GM18507 (cell line): ENCODE measurements at regions not wholly inside any gene's neighbourhood (a gene's known extent, or its start where the extent isn't known, plus 50 kb on each side); places are given as distances from the start of the nearest gene placed in this dataset.
"Not testable (repeated sequence)": the region's sequence is repeated elsewhere in the genome, so short reads cannot be mapped to it uniquely, and the experiment has no call there.

ENCODE experiments used
- DNase-seq: peaks from one replicate; pipeline ENCODE4 v3.0.0; 2011; ENCODE audit warnings: low read depth; ENCODE audit not compliant: insufficient read length; ENCODE audit errors: extremely low spot score
- FAIRE-seq: peaks from 2 replicates; lab custom pipeline; 2011; peaks lifted over from hg19 to GRCh38; lab: Jason Lieb, UNC

DNA sequence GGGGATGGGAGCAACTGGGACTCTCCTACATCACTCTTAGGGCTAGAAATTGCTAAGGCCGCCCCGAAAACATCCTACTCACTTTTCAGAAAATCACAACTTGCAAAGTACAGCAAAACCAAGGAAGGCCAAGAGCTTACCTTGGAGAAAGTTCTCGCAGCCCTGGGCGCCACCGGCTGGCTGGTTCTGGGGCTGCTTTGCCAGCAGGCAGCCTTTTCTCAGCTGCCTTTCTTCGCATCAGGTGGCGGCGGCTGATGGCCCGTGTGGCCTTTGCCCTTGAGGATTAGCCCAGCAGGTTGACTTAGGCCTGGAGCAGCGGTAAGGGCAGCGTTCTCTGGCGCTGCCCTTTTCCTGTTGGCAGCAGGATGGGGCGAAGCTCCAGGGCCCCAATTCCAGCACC lies 77.3 kb upstream of the THOC3 start:
- not testable (repeated sequence) for FAIRE-seq

DNA sequence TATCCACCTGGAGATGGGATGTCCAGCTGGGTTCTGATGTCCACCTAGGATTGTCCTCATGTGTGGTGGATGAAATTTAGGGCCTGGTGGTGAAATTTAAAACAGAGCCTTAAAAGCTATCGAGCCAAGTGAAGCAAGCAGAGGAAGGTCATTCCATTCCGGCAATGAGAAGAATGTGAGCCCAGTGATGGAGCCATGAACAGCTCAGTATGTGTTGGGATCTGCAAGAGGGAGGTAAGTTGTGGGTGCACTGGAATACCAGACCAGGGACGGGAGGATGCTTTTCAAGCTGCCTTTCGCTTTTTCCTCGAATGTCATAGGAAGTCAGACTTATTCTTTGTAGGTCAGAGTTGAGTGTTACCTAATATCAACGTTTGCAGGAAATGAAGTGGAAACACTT lies 80.6 kb upstream of the THOC3 start:
- not testable (repeated sequence) for FAIRE-seq

More for the DNA sequence above, 77.3 kb upstream of the THOC3 start:
- not testable (repeated sequence) for DNase-seq

DNA sequence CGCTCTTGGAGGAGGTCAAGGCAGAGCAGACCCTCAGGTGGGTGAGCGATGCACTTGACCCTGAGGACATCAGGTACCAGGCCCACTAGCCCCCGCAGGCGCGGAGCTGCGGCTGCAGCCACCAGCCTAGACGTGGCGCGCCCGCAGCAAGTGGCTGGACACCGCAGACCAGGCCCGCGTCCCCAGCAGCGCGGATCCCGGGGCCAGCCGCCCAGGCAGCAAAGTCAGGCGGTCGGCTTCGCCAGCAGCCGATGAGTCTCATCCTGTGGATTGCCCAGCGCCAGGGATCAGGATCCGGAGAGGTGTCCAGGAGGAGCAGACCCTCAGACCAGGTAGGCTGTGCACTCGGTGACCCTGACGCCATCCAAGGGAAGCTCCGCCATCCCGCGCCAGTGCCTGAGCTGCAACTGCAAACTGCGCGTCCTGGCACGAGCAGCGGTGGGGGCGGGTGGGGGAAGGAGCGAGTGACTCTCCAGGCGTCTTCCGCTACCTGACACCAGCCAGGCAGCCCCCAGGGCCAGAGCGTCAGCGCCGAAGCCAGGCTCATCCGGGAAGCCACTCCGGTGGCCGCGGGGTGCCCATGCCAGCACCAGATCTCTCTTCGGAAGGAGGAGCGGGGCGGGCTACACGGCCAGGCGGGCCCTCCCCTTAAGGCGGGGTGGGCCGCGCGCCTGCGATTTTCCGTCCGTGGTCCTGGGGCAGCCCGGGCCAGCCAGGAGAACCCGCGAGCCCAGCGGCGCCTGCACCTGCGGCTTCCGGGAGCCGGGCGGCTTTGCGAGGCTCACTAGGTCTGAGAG lies 92.6 kb upstream of the THOC3 start:
- not testable (repeated sequence) for FAIRE-seq, DNase-seq

More for the DNA sequence above, 80.6 kb upstream of the THOC3 start:
- not testable (repeated sequence) for DNase-seq

DNA sequence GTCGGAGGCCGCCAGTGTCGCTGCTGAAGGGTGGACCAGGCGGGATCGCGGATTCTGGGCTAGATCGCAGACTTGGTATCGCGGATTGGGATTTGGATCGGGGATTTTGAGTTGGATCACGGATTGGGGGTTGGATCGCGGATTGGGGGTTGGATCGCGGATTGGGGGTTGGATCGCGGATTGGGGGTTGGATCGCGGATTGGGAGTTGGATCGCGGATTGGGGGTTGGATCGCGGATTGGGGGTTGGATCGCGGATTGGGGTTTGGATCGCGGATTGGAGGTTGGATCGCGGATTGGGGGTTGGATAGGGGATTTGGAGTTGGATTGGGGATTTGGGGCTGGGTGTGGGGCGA lies 93.1 kb upstream of the THOC3 start:
- not testable (repeated sequence) for DNase-seq, FAIRE-seq

DNA sequence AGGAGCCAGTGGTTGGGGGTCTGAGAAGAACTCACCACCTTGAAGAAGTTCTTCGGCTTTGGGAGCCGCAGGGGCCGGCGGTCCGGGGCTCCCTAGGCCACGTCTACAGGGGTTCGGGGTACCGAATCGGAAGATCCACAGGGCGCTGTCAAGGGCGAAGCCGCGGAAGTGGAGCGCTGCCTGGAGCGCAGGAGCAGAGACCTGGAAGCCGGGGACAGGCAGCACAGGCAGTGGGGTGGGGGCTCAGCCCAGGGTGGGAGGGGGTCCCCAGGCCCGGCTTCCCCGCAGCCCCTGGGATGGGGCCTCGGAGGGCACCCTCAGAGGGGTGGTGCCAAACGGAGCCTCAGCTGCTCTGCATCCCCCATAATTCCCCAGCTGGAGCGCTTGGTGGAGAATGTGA lies 93.5 kb upstream of the THOC3 start:
- not testable (repeated sequence) for FAIRE-seq, DNase-seq

DNA sequence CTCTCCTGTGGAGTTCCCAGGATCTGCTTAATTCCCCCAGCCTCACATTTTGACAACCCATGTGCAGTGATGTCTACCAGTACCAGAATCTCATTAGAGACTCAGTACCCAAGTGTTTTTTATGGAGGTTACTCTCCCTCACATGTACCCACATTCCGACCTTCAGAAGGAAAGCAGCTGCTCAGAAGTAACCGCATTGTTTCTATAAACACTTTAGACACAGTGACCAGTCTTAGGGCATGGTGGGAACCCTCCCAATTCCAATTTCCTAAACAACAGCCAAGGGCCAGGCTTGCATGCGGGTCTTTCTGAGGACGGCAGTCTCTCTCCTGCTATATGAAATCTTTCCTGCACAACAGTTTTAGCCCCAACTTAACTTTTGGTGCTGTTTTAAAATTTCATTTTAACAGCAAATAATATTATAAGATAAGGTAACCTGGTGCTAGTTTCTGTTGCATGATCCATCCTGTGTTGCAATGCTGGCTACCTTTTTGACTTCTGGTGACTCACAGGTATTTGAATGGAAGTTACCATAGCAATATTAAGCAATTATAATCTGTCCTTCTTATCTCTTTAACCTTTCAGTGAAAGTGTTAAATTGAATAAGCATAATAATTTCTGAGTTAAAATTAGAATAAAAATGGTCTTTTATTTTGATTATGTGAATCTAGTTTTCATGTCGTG lies 98.3 kb upstream of the THOC3 start:
- FAIRE-seq, DNase-seq: not testable (repeated sequence)

DNA sequence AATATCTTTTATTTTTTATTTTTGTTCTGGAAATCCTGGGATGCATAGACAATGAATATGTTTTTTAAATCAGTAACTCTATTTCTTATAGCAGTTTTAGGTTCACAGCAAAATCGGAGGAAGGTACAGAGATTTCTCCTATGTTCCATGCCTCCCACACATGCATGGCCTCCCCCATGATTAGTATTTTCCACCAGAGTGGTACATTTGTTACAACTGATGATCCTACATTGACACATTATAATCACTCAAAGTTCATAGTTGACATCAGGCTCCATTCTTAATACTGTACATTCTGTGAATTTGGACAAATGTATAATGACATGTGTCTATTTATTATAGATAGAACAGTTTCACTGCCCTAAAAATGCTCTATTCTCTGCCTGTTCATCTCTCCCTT lies 99.0 kb upstream of the THOC3 start:
- FAIRE-seq, result not testable (repeated sequence)

DNA sequence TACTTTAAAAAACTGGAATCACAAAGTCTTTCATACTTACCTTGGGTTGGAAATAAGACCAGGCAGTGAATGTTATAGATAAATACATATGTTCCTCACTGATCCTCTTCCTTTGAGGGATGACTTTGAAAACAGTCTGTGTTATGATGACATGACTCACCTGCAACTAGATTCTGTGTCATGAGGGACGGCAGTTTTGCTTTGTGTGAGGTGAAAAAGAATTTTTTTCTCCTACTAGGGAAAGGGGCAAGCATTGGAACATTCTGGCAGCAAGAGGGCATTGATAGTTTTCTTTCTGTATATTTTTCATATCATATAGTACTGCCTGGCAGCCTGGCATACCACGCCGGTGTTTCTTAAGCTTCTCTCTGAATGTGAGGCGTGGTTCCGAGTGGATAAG lies 99.8 kb upstream of the THOC3 start:
- DNase-seq, FAIRE-seq: not testable (repeated sequence)

More for the DNA sequence above, 99.0 kb upstream of the THOC3 start:
- DNase-seq, result not testable (repeated sequence)

DNA sequence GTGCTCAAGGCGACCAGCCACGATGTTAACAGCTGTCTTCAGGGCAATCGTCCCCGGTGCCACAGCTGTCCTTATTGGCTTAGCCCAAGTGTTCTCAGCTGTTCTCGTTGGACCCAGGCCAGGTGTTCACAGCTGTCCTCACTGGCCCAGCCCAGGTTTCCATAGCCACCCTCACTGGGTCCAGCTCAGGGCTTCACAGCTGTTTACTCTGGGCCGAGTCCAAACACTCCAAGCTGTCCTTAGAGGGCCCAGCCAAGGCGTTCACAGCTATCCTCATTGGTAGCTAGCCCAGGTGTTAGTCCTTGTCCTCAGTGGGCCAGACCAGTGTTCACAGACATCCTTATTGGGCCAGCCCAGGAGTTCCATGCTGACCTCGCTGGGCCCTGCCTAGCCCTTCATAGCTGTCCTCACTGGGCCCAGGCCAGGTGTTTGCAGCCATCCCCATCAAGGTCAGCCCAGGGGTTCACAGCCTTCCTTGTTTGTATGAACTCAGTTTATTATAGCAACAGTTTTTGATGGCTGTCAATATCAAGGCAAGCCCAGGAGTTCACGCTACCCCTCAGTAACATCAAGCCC lies 106.0 kb upstream of the THOC3 start:
- DNase-seq, FAIRE-seq: not testable (repeated sequence)

DNA sequence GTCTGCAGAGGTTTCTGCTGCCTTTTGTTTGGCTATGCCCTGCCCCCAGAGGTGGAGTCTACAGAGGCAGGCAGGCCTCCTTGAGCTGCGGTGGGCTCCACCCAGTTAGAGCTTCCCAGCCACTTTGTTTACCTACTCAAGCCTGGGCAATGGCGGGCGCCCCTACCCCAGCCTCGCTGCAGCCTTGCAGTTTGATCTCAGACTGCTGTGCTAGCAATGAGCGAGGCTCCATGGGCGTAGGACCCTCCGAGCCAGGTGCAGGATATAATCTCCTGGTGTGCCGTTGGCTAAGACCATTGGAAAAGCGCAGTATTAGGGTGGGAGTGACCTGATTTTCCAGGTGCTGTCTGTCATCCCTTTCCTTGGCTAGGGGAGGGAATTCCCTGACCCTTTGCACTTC lies 115.6 kb upstream of the THOC3 start:
- not testable (repeated sequence) for DNase-seq, FAIRE-seq

DNA sequence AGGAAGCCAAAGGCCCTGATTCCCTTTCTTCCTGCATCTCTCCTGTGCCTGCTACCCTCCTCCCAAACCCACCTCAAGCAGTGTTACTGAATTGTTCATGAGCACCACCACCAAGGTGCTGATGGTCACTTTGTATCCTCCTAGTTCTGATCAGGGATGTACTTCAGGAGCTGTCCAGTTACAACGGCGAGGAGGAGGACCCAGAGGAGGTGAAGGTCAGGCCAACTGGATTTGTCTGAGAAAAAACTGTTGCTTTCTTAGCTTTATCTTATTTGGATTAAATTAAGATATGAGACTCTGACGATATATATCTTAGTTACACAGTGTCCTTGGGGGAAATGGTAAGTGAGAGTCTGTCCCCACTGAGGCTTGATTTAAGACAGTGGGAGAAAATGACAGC lies 135.0 kb upstream of the THOC3 start:
- FAIRE-seq, DNase-seq: not testable (repeated sequence)

DNA sequence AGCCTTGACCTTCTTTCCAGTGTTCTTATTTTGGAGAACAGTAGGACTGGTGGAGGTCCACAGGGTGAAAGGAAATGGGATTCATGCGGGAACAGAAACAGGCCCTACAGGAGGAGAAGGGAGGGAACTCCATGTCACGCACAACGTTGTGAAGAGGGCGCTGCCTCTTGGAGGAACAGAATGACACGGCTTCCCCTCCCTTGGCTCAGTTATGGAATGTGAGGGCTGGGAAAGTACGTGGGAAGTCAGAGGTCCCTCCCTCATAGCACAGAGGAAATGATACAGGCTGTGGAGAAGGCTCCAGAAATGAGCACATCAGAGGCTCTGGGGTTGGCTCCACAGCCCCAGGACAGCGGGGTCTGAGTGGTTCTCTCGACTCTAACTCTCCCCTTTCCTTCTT lies 125.3 kb upstream of the SIMC1 start:
- not testable (repeated sequence) for DNase-seq, FAIRE-seq

DNA sequence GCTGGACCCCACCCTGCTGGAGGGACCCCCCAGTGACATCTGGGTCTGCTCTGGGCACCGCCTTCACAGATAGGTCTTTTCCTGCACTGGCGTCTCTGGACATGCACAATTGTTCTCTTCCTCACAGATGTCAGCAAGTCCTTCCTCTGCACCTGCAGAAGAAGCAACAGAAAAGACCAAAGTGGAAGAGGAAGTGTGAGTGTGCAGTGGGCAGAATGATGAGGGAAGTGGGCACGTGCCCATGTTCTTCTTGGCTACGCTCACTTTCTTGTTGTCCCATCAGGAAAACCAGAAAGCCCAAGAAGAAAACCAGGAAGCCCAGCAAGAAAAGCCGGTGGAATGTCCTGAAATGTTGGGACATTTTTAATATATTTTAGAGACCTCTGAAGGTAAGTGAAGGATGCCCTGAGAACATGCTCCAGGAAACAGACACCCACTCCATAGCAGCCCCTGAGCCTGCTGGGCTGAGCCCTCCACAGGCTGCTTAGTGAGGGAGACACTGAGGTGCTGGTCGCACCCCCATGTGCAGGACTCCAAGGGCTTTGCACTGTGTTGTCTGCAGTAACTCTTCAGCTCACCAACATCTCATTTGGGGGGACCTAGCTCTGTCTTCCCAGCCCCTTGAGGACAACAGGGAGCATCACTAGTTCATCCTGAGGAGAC lies 124.4 kb upstream of the SIMC1 start:
- DNase-seq, FAIRE-seq: not testable (repeated sequence)

DNA sequence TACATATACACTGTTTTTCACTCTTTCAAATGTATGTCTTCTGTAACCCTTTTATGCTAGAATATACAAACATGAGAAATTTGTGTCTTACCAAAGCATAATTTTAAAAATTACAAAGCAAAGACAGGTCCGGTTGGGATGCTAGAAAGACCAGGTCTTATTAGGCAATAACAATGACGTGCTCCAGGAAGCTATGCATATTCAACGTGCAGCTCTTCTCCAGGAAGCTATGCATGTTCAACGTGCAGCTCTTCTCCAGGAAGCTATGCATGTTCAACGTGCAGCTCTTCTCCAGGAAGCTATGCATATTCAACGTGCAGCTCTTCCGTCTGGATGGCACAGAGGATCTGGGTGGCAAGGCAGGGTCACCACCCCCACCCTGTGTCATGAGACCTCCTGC lies 123.4 kb upstream of the SIMC1 start:
- not testable (repeated sequence) for DNase-seq, FAIRE-seq

DNA sequence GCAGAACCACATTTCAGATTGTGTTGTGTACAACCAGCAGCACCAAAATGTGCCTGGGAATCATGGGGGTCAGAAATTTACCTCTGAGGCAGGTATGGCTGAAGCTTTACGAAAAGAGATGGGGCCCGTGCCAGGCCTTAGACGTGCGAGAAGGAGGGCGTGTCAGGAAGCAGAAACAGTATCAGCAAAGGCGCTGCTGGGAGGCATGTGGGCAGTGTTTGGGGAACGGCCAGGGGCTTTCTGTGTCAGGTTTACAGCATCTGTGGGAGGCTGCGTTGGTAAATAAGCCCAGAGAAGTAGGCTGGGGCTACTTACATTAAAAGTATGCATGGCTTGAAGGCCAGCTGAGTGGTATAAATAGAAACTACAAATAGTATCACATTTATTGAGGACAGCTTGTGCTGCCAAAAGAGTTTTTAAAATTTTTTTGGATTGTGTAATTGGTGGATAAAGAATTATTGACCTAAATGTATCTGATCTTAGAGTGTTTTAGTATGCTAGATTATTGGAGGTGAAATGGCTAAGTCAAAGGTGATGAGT lies 120.5 kb upstream of the SIMC1 start:
- FAIRE-seq, DNase-seq: not testable (repeated sequence)

DNA sequence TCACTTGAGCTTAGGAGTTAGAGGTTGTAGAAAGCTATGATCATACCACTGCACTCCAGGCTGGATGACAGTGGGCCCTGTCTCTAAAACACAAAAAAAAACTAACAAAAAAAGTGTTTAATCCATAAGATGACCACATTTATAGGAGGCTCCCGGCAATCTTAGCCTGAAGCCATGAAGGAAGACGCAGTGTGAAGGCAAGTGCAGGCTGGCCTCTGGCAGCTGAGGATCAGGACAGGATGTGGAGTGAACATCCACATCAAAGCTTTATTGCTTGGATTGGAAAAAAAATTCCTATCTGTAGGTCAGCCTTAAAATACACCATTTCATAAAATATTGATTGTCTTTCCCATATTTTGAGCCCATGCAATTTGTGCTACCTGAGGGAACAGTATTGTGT lies 115.9 kb upstream of the SIMC1 start:
- FAIRE-seq, DNase-seq: not testable (repeated sequence)

DNA sequence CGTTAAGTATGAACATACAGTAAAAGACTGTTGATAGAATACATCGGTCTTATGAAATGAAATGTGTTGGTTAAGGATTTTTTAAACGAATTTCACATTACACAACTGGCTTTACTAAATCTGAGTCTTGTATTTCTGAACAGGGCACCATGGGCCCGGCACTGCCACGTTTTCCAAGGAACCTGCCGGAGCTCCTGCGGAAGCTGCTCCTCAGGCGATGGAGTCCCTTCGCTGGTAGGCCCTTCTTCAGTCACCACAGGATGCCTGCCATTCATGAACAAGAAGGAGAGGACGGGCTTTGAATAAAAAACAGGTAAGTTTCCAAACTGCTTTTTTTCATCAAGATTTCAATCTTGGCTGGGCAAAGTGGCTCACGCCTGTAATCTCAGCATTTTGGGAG lies 114.1 kb upstream of the SIMC1 start:
- not testable (repeated sequence) for DNase-seq, FAIRE-seq

DNA sequence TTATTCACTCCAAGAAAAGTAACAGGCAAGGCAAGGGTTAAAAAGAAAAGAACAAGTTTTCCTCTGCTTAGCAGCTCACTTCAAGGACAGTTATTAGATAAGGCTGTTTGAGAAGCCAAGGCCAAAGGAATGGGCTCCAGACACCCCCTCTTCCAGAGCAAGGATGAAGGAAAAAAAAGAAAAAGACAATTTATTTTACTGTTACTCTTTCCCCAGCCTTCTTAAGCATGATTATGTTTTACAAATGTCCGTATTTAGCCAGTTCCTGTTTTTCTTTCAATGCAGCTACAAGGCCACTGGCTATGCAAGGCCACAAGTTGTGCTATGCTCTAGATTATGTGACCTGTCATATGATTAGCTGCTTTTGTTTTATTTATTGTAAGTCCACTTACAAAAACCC lies 106.5 kb upstream of the SIMC1 start:
- DNase-seq, result no peak
- no peak for FAIRE-seq

DNA sequence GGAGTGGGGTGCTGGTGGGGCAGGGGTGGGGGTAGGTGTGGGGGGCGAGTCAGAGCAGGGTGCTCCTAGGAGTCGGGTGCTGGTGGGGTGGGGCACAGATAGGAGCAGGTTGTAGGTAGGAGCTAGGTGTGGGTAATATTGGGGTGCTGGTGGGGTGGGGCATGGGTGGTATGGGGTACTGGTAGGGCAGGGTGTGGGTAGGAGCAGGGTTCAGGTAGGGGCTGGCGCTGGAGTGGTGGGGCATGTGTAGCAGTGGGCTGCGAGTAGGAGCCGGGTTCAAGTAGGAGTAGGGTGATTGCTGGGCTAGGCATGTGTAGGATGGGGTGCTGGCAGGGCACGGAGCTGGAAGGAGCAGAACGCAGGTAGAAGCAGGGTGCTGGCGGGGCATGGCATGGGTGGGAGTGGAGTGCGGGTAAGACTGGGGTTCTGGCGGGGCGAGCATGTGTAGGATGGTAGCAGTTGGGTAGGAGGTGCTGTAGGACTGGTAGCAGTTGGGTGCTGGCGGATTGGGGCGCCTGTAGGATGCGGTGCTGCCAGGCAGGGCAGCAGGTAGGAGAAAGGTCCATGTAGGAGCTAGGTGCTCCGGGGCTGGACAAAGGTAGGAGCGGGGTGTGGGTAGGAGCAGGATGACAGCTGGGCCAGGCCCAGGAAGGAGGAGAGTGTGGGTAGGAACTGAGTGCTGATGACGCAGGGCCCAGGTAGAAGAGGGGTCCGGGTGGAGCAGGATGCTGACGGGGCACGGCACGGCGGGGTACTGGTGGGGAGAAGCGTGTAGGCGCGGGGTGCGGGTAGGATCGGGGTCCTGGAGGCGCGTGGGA lies 105.5 kb upstream of the SIMC1 start:
- DNase-seq, result no peak
- no peak for FAIRE-seq
